ENCODE measurements at regions not wholly inside any gene's neighbourhood (a gene's known extent, or its start where the extent isn't known, plus 50 kb on each side); places are given as distances from the start of the nearest gene placed in this dataset.

- ATAC-seq (no peak), FAIRE-seq (no peak), DNase-seq (peak in 1 of 6 donors; percentile 57)
- WGBS, 2 donors, result 89 to 93% methylated on average over 26 of the region's 26 CpGs
- Histone ChIP-seq H3K27ac (no peak overlapping the region), H3K4me3 (no peak overlapping the region), H3K27me3 (no peaks in the 10 kb centered on the region), H3K4me1 (no peaks in the 10 kb centered on the region), H3K9me3 (no peaks in the 10 kb centered on the region), H3K36me3 (no peaks in the 10 kb centered on the region)
- TF ChIP-seq, protein P1, sequence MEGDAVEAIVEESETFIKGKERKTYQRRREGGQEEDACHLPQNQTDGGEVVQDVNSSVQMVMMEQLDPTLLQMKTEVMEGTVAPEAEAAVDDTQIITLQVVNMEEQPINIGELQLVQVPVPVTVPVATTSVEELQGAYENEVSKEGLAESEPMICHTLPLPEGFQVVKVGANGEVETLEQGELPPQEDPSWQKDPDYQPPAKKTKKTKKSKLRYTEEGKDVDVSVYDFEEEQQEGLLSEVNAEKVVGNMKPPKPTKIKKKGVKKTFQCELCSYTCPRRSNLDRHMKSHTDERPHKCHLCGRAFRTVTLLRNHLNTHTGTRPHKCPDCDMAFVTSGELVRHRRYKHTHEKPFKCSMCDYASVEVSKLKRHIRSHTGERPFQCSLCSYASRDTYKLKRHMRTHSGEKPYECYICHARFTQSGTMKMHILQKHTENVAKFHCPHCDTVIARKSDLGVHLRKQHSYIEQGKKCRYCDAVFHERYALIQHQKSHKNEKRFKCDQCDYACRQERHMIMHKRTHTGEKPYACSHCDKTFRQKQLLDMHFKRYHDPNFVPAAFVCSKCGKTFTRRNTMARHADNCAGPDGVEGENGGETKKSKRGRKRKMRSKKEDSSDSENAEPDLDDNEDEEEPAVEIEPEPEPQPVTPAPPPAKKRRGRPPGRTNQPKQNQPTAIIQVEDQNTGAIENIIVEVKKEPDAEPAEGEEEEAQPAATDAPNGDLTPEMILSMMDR (IDR thresholded peaks at IDR 0.05), result no peak
- intact Hi-C loops (cut with DNase I), result no loop called here
These were observed 116.1 kb downstream of the SPTSSA start for GRCh38 chr14:34345718-34346465.

DNA sequence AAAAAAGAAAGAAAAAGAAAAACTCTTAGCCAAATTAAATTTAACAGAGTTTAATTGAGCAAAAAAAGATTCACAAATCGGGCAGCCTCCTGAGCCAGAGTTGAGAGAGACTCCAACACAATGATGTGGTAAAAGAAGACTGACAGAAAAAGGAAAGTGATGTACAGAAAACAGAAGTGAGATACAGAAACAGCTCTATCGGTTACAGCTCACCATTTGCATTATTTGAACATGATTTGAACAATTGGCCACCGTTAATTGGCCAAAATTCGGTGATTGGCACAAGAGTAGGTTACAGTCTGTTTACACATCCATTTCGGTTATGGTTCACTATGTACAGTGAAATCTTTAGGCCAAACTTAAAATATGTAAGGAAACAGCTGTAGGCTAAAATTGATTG is 117.7 kb downstream of the SPTSSA start:
- FAIRE-seq (no peak), DNase-seq (no peak), ATAC-seq (no peak)
- Histone ChIP-seq H3K27ac (no peak overlapping the region), H3K27me3 (no peaks in the 10 kb centered on the region), H3K4me1 (no peaks in the 10 kb centered on the region), H3K36me3 (no peaks in the 10 kb centered on the region), H3K9me3 (no peaks in the 10 kb centered on the region), H3K4me3 (no peak overlapping the region)
- TF ChIP-seq, protein P1 (IDR thresholded peaks at IDR 0.05), result no peak
- WGBS, 2 donors, result 75 to 80% methylated on average over 5 of the region's 5 CpGs
- intact Hi-C loops (cut with DNase I), result no loop called here

DNA sequence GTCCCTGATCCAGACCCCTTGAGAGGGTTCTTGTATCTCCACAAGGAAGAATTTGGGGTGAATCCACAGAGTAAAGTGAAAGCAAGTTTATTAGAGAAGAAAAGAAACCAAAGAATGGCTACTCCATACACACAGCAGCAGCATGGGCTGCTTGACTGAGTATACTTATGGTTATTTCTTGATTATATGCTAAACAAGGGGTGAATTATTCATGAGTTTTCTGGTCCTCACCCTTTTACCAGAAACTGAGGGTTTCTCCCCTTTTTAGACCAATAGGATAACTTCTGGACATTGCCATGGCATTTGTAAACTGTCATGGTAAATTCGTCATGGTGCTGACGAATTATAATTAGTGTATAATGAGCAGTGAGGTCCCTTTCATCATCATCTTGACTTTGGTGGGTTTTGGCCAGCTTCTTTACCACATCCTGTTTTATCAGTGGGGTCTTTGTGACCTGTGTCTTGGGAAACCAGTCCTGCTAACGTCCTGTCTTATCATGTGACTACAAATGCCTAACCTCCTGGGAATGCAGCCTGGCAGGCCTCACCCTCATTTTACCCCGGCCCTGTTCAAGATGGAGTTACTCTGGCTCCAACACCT is 121.9 kb downstream of the SPTSSA start:
- no peaks in the 10 kb centered on the region for H3K4me1 ChIP-seq
- WGBS, 2 donors, result 73 to 81% methylated on average over 4 of the region's 4 CpGs
- H3K4me3 ChIP-seq, result no peak overlapping the region
- DNase-seq, result no peak
- no peaks in the 10 kb centered on the region for H3K27me3 ChIP-seq
- ATAC-seq, result no peak
- intact Hi-C loops (cut with DNase I), result no loop called here
- H3K36me3 ChIP-seq, result no peaks in the 10 kb centered on the region
- H3K27ac ChIP-seq, result no peak overlapping the region
- no peak for FAIRE-seq
- no peaks in the 10 kb centered on the region for H3K9me3 ChIP-seq
- TF ChIP-seq, protein P1 (IDR thresholded peaks at IDR 0.05), result no peak

DNA sequence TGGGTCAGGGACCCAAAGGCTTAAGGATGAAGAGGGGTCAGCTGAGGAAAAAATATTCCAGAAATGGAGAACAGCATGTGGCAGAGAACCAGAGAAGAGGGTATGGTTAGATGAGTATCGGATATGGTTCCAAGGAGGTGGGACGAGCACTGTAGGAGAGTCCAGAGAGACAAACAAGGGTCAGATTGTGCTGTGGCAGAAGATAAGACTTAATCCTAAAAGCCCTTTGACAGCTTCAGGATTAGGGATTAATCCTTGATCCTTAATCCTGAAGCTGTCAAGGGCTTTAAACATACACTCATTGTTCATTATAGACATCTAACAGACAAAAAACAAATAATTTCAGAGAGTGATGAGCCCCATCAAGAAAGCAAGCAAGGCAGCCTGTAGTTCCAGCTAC is 124.0 kb downstream of the SPTSSA start:
- 68 to 86% methylated on average over 2 of the region's 2 CpGs for WGBS, 2 donors
- DNase-seq, result no peak
- Histone ChIP-seq H3K36me3 (no peaks in the 10 kb centered on the region), H3K27ac (no peak overlapping the region), H3K9me3 (no peaks in the 10 kb centered on the region), H3K27me3 (no peaks in the 10 kb centered on the region), H3K4me3 (no peak overlapping the region), H3K4me1 (no peaks in the 10 kb centered on the region)
- intact Hi-C loops (cut with DNase I), result loop anchor here in 1 of 3 donors (10.0 kb wide), 1 partner anchor 157 kb away; no protein-coding TSS in a partner anchor
- ATAC-seq, result no peak
- TF ChIP-seq, protein P1 (IDR thresholded peaks at IDR 0.05), result no peak
- no peak for FAIRE-seq

DNA sequence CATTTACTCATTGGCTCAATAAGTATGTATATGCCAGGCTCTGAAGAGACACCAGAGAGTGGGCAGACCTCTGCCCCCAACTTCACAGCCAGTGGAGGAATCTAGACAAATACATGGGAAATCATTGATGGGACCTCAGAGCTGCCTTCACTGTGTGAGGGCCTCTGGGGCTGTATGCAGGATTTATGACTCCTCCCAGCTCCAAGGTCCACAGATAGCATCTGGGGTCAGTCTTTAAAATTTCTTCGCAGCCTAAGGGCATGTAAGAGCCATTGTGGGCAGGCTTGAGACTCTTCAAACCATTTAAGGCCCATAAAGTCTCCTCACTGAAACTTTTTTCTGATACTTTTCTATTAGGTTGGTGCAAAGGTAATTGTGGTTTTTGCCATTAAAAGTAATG is 125.5 kb downstream of the SPTSSA start:
- TF ChIP-seq, protein P1 (IDR thresholded peaks at IDR 0.05), result no peak
- 79 to 88% methylated on average over 1 of the region's 1 CpG for WGBS, 2 donors

More for the DNA sequence above, 125.5 kb downstream of the SPTSSA start:
- intact Hi-C loops (cut with DNase I), result loop anchor here in 1 of 3 donors (10.0 kb wide), 1 partner anchor 158 kb away; no protein-coding TSS in a partner anchor
- FAIRE-seq (no peak), ATAC-seq (no peak), DNase-seq (no peak)
- Histone ChIP-seq H3K9me3 (no peaks in the 10 kb centered on the region), H3K36me3 (no peaks in the 10 kb centered on the region), H3K4me1 (no peaks in the 10 kb centered on the region), H3K27ac (no peak overlapping the region), H3K4me3 (no peak overlapping the region), H3K27me3 (no peaks in the 10 kb centered on the region)

All from pancreas (tissue), 10 donors.